Suprapubic skin (tissue), 4 donors: ENCODE measurements at regions not wholly inside any gene's neighbourhood (a gene's known extent, or its start where the extent isn't known, plus 50 kb on each side); places are given as distances from the start of the nearest gene placed in this dataset.
"Not testable (repeated sequence)": the region's sequence is repeated elsewhere in the genome, so short reads cannot be mapped to it uniquely, and the experiment has no call there.

ENCODE experiments used
- DNase-seq, 2 donors: peaks; one replicate each; pipeline ENCODE4 v3.0.0-alpha.2; 2019; ENCODE audit warnings: low spot score in 2 of 2
- H3K27ac ChIP-seq: fragments of 200-600 bp; sonication (generic); one replicate; pipeline ENCODE4 v1.5.1; 2019
- H3K27me3 ChIP-seq: fragments of 200-600 bp; sonication (generic); one replicate; pipeline ENCODE4 v1.5.1; 2019
- H3K36me3 ChIP-seq: fragments of 200-600 bp; sonication (generic); one replicate; pipeline ENCODE4 v1.5.1; 2019
- H3K4me1 ChIP-seq: fragments of 200-600 bp; sonication (generic); one replicate; pipeline ENCODE4 v1.5.1; 2019
- H3K4me3 ChIP-seq: fragments of 200-600 bp; sonication (generic); one replicate; pipeline ENCODE4 v1.5.1; 2019; ENCODE audit warnings: mild to moderate bottlenecking
- H3K9me3 ChIP-seq: fragments of 200-600 bp; sonication (generic); one replicate; pipeline ENCODE4 v1.5.1; 2019
- EP300 ChIP-seq: sonication (generic); formaldehyde crosslinking; IDR thresholded peaks from one replicate; pipeline ENCODE4 v1.6.1; 2017; ENCODE audit warnings: antibody characterized with exemption
- POLR2A ChIP-seq, 2 donors: fragments of 450-650 bp; IDR thresholded peaks; one replicate each; pipeline ENCODE4 v1.6.1; 2017; ENCODE audit warnings: antibody characterized with exemption in 2 of 2, mild to moderate bottlenecking in 2 of 2, moderate library complexity in 2 of 2
- POLR2AphosphoS5 ChIP-seq, 3 donors: sonication (generic); formaldehyde crosslinking; IDR thresholded peaks; one replicate each; pipeline ENCODE4 v1.6.1; 2017; ENCODE audit warnings: antibody characterized with exemption in 3 of 3
- WGBS: methylation state at CpG from one replicate; pipeline ENCODE4 v1.1.5; 2018; 5-methylcytosine and 5-hydroxymethylcytosine counted together
- TF ChIP-seq, protein P1 (sequence below), 2 donors: fragments of 200-600 bp in 1 of 2; fragments of 450-650 bp in 1 of 2; sonication (generic) in 1 of 2; IDR thresholded peaks; one replicate each; pipeline ENCODE4 v1.5.1; 2016 to 2019; ENCODE audit warnings: antibody characterized with exemption in 2 of 2, mild to moderate bottlenecking in 1 of 2, moderate library complexity in 1 of 2

DNA sequence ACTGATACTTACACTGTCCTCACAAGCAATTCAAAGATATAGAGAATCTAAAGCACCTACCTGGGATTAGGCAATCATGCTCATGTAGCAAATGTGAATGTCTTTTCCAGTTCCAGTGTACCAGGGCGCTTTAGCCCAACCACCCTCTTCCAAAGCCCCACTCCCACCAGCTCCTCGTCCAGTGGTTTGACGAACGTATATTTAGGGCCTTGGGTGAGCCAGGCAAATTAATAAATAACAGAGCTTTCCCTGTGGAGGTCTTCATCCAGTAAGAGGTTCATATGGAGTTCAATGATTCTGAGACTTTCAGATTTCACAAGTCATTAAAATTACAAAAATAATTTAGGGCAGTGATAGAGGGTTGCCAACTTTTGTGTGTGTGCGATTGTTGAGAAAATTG, 162.3 kb upstream of the C2CD4B start:
- Histone ChIP-seq H3K9me3 (no peaks in the 10 kb centered on the region), H3K4me1 (no peaks in the 10 kb centered on the region), H3K4me3 (no peak overlapping the region), H3K27ac (no peak overlapping the region), H3K27me3 (peaks cover 14% of the 10 kb centered on the region), H3K36me3 (no peaks in the 10 kb centered on the region)
- no peak for DNase-seq
- 71% methylated on average over 5 of the region's 5 CpGs for WGBS
- no peak for TF ChIP-seq POLR2AphosphoS5 (IDR thresholded peaks at IDR 0.05)
- TF ChIP-seq POLR2A (IDR thresholded peaks at IDR 0.05): no peak

DNA sequence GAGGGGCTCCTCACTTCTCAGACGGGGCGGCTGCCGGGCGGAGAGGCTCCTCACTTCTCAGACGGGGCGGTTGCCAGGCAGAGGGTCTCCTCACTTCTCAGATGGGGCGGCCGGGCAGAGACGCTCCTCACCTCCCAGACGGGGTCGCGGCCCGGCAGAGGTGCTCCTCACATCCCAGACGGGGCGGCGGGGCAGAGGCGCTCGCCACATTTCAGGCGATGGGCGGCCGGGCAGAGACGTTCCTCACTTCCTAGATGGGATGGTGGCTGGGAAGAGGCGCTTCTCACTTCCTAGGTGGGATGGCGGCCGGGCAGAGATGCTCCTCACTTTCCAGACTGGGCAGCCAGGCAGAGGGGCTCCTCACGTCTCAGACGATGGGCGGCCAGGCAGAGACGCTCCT, 167.4 kb upstream of the C2CD4B start:
- not testable (repeated sequence) for H3K4me1 ChIP-seq, H3K4me3 ChIP-seq, H3K27me3 ChIP-seq, H3K27ac ChIP-seq, DNase-seq, H3K36me3 ChIP-seq, H3K9me3 ChIP-seq
- WGBS: no CpG with 5 or more reads among the region's 29 CpGs

DNA sequence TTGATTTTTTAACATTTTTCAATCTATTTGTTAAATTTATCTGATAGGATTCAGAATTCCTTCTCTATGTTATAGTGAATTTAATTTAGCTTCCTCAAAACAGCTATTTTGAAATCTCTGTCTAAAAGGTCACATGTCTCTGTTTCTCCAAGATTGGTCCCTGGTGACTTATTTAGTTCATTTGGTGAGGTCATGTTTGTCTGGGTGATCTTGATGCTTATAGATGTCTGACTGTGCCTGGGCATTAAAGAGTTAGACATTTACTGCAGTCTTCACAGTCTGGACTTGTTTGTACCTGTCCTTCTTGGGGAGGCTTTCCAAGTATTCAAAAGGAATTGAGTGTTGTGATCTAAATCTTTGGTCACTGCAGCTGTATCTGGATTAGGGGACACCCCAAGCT, 169.5 kb upstream of the C2CD4B start:
- no peaks in the 10 kb centered on the region for H3K27me3 ChIP-seq
- TF ChIP-seq EP300 (no peak), POLR2AphosphoS5 (IDR thresholded peaks at IDR 0.05) (no peak), POLR2A (IDR thresholded peaks at IDR 0.05) (no peak)
- TF ChIP-seq, protein P1, sequence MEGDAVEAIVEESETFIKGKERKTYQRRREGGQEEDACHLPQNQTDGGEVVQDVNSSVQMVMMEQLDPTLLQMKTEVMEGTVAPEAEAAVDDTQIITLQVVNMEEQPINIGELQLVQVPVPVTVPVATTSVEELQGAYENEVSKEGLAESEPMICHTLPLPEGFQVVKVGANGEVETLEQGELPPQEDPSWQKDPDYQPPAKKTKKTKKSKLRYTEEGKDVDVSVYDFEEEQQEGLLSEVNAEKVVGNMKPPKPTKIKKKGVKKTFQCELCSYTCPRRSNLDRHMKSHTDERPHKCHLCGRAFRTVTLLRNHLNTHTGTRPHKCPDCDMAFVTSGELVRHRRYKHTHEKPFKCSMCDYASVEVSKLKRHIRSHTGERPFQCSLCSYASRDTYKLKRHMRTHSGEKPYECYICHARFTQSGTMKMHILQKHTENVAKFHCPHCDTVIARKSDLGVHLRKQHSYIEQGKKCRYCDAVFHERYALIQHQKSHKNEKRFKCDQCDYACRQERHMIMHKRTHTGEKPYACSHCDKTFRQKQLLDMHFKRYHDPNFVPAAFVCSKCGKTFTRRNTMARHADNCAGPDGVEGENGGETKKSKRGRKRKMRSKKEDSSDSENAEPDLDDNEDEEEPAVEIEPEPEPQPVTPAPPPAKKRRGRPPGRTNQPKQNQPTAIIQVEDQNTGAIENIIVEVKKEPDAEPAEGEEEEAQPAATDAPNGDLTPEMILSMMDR (IDR thresholded peaks at IDR 0.05): no peak
- no peak for DNase-seq
- H3K36me3 ChIP-seq: no peaks in the 10 kb centered on the region
- H3K27ac ChIP-seq: no peak overlapping the region
- no peak overlapping the region for H3K4me3 ChIP-seq
- H3K9me3 ChIP-seq: no peaks in the 10 kb centered on the region
- no peaks in the 10 kb centered on the region for H3K4me1 ChIP-seq

DNA sequence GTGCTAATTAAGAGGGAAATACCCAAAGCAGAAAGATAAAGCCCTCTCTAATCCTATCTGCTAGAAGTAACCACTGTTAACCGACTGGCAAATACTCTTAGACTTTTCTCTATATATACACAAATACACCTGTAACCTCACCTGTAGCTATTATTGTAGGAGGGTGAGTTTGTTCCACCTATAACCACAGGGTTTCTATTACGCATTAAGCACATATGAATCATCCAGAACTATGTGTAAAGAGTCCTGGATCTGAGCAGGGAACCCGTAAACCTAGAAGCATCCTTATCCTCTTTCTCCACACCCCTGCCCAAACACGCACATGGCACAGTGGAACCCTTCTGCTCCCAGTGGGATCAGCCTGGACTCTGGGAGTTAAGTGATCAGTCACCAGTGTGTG, 172.8 kb upstream of the C2CD4B start:
- TF ChIP-seq POLR2A (IDR thresholded peaks at IDR 0.05): no peak
- TF ChIP-seq, protein P1 (IDR thresholded peaks at IDR 0.05): no peak
- no peak for TF ChIP-seq POLR2AphosphoS5 (IDR thresholded peaks at IDR 0.05)
- no peak for TF ChIP-seq EP300
- H3K9me3 ChIP-seq: no peaks in the 10 kb centered on the region
- no peak overlapping the region for H3K4me3 ChIP-seq
- no peaks in the 10 kb centered on the region for H3K36me3 ChIP-seq
- WGBS: 75% methylated on average over 4 of the region's 4 CpGs
- no peaks in the 10 kb centered on the region for H3K27me3 ChIP-seq
- no peaks in the 10 kb centered on the region for H3K4me1 ChIP-seq
- no peak overlapping the region for H3K27ac ChIP-seq
- no peak for DNase-seq

DNA sequence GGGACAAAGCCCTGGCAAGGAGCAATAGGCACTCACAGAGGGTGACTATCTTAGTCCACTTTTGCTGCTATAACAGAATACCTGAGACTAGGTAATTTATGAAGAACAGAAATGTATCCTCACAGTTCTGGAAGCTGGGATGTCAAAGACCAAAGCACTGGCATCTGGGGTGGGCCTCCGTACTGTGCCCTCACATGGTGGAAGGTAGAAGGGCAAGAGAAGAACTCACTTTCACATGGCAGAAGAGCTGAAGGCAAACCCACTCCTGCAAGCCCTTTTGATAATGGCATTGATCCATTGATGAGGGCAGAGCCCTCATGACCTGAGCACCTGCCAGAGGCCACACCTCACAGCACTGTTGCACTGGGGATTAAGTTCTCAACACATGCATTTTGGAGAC, 173.4 kb upstream of the C2CD4B start:
- no peak overlapping the region for H3K27ac ChIP-seq
- no peak for TF ChIP-seq EP300
- no peak for TF ChIP-seq POLR2A (IDR thresholded peaks at IDR 0.05)
- no peak for TF ChIP-seq POLR2AphosphoS5 (IDR thresholded peaks at IDR 0.05)
- TF ChIP-seq, protein P1 (IDR thresholded peaks at IDR 0.05): no peak
- no peaks in the 10 kb centered on the region for H3K27me3 ChIP-seq
- no peak overlapping the region for H3K4me3 ChIP-seq
- H3K9me3 ChIP-seq: no peaks in the 10 kb centered on the region
- no peaks in the 10 kb centered on the region for H3K36me3 ChIP-seq
- no peak for DNase-seq
- no peaks in the 10 kb centered on the region for H3K4me1 ChIP-seq
- 83% methylated on average over 1 of the region's 1 CpG for WGBS

DNA sequence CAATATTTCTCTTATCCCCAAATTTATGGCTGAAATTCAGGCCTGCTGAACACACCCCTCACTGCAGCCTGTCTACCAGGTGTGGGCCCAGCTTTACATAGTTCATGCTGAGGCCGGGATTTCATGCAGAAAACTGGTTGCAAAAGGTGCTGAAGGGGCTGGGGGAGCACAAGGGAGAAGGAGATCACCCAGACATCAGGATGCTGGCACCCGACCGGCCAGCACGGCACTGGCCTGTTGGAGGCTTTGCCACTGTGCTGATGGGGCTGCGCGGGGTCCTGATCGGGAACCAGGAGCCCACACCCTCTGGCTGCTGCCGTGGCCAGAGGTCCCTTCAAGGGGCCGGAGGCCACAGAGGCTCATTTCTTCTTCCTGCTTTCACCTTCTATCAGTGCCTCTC, 177.9 kb upstream of the C2CD4B start:
- TF ChIP-seq POLR2AphosphoS5 (IDR thresholded peaks at IDR 0.05): no peak
- TF ChIP-seq POLR2A (IDR thresholded peaks at IDR 0.05): no peak
- no peak for TF ChIP-seq EP300
- TF ChIP-seq, protein P1 (IDR thresholded peaks at IDR 0.05): no peak
- Histone ChIP-seq H3K36me3 (no peaks in the 10 kb centered on the region), H3K27ac (no peak overlapping the region), H3K4me3 (no peak overlapping the region), H3K27me3 (no peaks in the 10 kb centered on the region), H3K9me3 (no peaks in the 10 kb centered on the region), H3K4me1 (no peaks in the 10 kb centered on the region)
- DNase-seq: no peak
- WGBS: 93% methylated on average over 8 of the region's 9 CpGs
